ENCODE measurements at regions not wholly inside any gene's neighbourhood (a gene's known extent, or its start where the extent isn't known, plus 50 kb on each side); places are given as distances from the start of the nearest gene placed in this dataset.

GRCh38 chr9:72431036-72431435 lies 66.0 kb upstream of the ZFAND5 start:
- CTCF ChIA-PET: no interaction called here
- POLR2A ChIA-PET: interaction anchor here (1.3 kb wide), 1 partner anchor 66 kb away, joined by 5 read pairs; the partner anchor contains the start of gene ZFAND5
- TF ChIP-seq ZNF311 (tag by site-specific recombination; IDR thresholded peaks at IDR 0.05; ENCODE audit: borderline replicate concordance) (no peak), ZNF140 (tag by site-specific recombination; IDR thresholded peaks at IDR 0.05) (no peak), ZNF664 (tag by site-specific recombination; IDR thresholded peaks at IDR 0.05) (no peak), KLF9 (tag by site-specific recombination; IDR thresholded peaks at IDR 0.05; ENCODE audit: low read depth) (no peak), MYNN (tag by site-specific recombination; IDR thresholded peaks at IDR 0.05; ENCODE audit: borderline replicate concordance) (no peak), ZNF521 (tag by site-specific recombination; IDR thresholded peaks at IDR 0.05) (no peak), HIC1 (tag by site-specific recombination; IDR thresholded peaks at IDR 0.05) (no peak), ZFP41 (tag by site-specific recombination; IDR thresholded peaks at IDR 0.05; ENCODE audit: borderline replicate concordance) (no peak), GLI4 (tag by site-specific recombination; IDR thresholded peaks at IDR 0.05) (no peak), ZNF610 (tag by site-specific recombination; IDR thresholded peaks at IDR 0.05; ENCODE audit: borderline replicate concordance) (no peak), REPIN1 (tag by site-specific recombination; IDR thresholded peaks at IDR 0.05; ENCODE audit: low read depth) (no peak), ZNF621 (tag by site-specific recombination; IDR thresholded peaks at IDR 0.05) (no peak)
- TF ChIP-seq, protein P1, sequence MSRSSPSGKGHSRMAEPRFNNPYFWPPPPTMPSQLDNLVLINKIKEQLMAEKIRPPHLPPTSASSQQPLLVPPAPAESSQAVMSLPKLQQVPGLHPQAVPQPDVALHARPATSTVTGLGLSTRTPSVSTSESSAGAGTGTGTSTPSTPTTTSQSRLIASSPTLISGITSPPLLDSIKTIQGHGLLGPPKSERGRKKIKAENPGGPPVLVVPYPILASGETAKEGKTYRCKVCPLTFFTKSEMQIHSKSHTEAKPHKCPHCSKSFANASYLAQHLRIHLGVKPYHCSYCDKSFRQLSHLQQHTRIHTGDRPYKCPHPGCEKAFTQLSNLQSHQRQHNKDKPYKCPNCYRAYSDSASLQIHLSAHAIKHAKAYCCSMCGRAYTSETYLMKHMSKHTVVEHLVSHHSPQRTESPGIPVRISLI (tag by site-specific recombination; IDR thresholded peaks at IDR 0.05): no peak
- TF ChIP-seq, protein P2, sequence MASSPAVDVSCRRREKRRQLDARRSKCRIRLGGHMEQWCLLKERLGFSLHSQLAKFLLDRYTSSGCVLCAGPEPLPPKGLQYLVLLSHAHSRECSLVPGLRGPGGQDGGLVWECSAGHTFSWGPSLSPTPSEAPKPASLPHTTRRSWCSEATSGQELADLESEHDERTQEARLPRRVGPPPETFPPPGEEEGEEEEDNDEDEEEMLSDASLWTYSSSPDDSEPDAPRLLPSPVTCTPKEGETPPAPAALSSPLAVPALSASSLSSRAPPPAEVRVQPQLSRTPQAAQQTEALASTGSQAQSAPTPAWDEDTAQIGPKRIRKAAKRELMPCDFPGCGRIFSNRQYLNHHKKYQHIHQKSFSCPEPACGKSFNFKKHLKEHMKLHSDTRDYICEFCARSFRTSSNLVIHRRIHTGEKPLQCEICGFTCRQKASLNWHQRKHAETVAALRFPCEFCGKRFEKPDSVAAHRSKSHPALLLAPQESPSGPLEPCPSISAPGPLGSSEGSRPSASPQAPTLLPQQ (tag by site-specific recombination; IDR thresholded peaks at IDR 0.05): no peak
- no peaks in the 10 kb centered on the region for H3K36me3 ChIP-seq (ENCODE audit: control insufficient read depth in 2 of 2, insufficient read depth in 1 of 2, low read length in 2 of 2)
- no peak overlapping the region for H3K4me3 ChIP-seq (ENCODE audit: low read depth, low read length)
- H3K27ac ChIP-seq (ENCODE audit: extremely low read depth, low read depth, low read length): no peak overlapping the region
- H3K9me3 ChIP-seq (ENCODE audit: control insufficient read depth, insufficient read depth, low read depth, low read length): no peaks in the 10 kb centered on the region
- no peaks in the 10 kb centered on the region; the same call in 1 of the 2 replicates for H3K4me1 ChIP-seq (ENCODE audit: control insufficient read depth, insufficient read depth, low read length)

- H3K36me3 ChIP-seq (ENCODE audit: control insufficient read depth in 2 of 2, insufficient read depth in 1 of 2, low read length in 2 of 2): no peaks in the 10 kb centered on the region
- H3K4me3 ChIP-seq (ENCODE audit: low read depth, low read length): no peak overlapping the region
- POLR2A ChIA-PET: interaction anchor here (2.0 kb wide), 1 partner anchor 63 kb away, joined by 9 read pairs; the partner anchor contains the start of gene ZFAND5
- CTCF ChIA-PET: interaction anchor here (1.2 kb wide), 1 partner anchor 101 kb away, joined by 3 read pairs; no protein-coding TSS in a partner anchor
- H3K4me1 ChIP-seq (ENCODE audit: control insufficient read depth, insufficient read depth, low read length): no peaks in the 10 kb centered on the region; the same call in 1 of the 2 replicates
- no peak overlapping the region for H3K27ac ChIP-seq (ENCODE audit: extremely low read depth, low read depth, low read length)
- no peaks in the 10 kb centered on the region for H3K9me3 ChIP-seq (ENCODE audit: control insufficient read depth, insufficient read depth, low read depth, low read length)
- no peak for TF ChIP-seq ZNF514 (tag by site-specific recombination; IDR thresholded peaks at IDR 0.05)
- no peak for TF ChIP-seq ZNF596 (tag by site-specific recombination; IDR thresholded peaks at IDR 0.05)
- TF ChIP-seq ZNF138 (tag by site-specific recombination; IDR thresholded peaks at IDR 0.05; ENCODE audit: borderline replicate concordance): no peak
- no peak for TF ChIP-seq SETDB1 (IDR thresholded peaks at IDR 0.05; ENCODE audit: insufficient read length, low read length)
- TF ChIP-seq, protein P1 (tag by site-specific recombination; IDR thresholded peaks at IDR 0.05): no peak
- no peak for TF ChIP-seq ZNF792 (tag by site-specific recombination; IDR thresholded peaks at IDR 0.05)
- no peak for TF ChIP-seq HOXC10 (CRISPR knock-in tag; IDR thresholded peaks at IDR 0.05)
- no peak for TF ChIP-seq ZNF549 (tag by site-specific recombination; IDR thresholded peaks at IDR 0.05)
- no peak for TF ChIP-seq ZSCAN16 (tag by site-specific recombination; IDR thresholded peaks at IDR 0.05)
- TF ChIP-seq ZNF274 (IDR thresholded peaks at IDR 0.05; ENCODE audit: low read length): no peak
- no peak for TF ChIP-seq ZNF274 (tag by site-specific recombination; IDR thresholded peaks at IDR 0.05; ENCODE audit: borderline replicate concordance)
- TF ChIP-seq, protein P3, sequence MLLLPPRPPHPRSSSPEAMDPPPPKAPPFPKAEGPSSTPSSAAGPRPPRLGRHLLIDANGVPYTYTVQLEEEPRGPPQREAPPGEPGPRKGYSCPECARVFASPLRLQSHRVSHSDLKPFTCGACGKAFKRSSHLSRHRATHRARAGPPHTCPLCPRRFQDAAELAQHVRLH (tag by site-specific recombination; IDR thresholded peaks at IDR 0.05): no peak
- TF ChIP-seq ZNF404 (tag by site-specific recombination; IDR thresholded peaks at IDR 0.05): no peak
Measured at GRCh38 chr9:72428329-72428728, 63.3 kb upstream of the ZFAND5 start.
